ENCODE measurements at regions not wholly inside any gene's neighbourhood (a gene's known extent, or its start where the extent isn't known, plus 50 kb on each side); places are given as distances from the start of the nearest gene placed in this dataset.
A peak's percentile ranks its signal among the peaks of the same experiment; 100 is the strongest.
"Not testable (repeated sequence)": the region's sequence is repeated elsewhere in the genome, so short reads cannot be mapped to it uniquely, and the experiment has no call there.

DNA sequence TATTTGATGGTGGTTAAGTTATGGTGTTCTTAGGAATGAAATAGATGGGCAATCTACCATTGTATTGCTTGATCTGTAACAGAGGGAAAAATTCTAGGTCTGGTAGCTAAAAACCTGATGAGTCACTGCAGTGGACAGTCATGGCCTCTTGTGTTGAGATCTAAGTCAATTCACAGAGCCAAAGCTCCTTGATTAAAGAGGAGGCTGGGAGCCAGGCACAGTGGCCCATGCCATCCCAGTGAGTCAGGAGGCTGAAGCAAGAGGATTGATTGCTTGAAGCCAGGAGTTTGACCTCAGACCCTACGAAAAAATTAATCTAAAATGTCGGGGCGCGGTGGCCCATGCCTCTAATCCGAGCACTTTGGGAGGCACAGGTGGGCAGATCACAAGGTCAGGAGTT, 67.1 kb upstream of the KPNA3 start:
- WGBS, 10 experiments = 74 to 95% (median 84%) methylated on average over 1 to 5 of the region's 5 CpGs; no CpG with 5 or more reads in 6 of the 10 experiments
- no peak for ATAC-seq (replicated peaks in 6 of 8)
- in situ Hi-C loops (cut with MboI; ENCODE audit: low pct_unique_long_range_greater_than_20kb in 2 of 9, low sequenced_read_pairs in 9 of 9, unreplicated experiment in 9 of 9) = no loop called here
- H3K4me1 ChIP-seq (replicated peaks in 1 of 2) = no peaks in the 10 kb centered on the region
- H3K4me3 ChIP-seq = no peak overlapping the region
- no peak overlapping the region for H3K27ac ChIP-seq

DNA sequence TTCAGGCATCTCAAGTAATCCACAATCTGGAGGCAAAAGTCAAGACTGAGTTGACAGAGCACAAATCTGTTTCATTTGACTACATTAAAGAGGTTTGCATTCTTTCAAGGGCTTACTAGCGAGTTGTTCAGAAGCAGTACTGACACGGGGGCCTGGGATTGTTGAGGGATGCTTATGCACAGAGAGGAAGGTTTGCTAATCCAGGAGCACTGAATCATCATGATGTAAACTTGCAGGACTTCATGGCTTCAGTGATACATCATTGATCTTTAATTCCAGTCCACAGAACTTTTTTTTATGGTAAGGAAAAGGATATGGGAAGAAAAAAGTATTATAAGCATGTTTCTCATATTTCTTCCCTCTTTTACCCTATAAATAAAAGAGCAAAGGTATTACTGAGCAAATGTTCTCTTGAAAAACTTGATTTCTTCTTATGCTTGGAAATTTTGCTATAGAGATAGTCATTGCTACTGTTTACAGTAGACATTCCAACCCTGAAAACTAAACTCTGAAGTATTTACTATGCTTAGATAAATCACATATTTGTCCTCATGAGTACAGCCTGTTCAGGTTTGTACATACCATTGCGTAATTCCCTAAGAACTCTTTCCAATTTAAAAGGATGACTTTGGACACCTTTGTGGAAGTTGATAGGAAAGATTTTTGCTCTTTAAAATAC, 65.8 kb upstream of the KPNA3 start:
- in situ Hi-C loops (cut with MboI; ENCODE audit: low pct_unique_long_range_greater_than_20kb in 2 of 9, low sequenced_read_pairs in 9 of 9, unreplicated experiment in 9 of 9) = no loop called here
- no peak overlapping the region for H3K27ac ChIP-seq
- no peak overlapping the region for H3K4me3 ChIP-seq
- 7 to 100% (median 60%) methylated on average over 1 to 3 of the region's 3 CpGs for WGBS, 10 experiments
- ATAC-seq (replicated peaks in 6 of 8) = peak in 4 of 8 experiments; percentile 16 to 94 (median 67)
- no peaks in the 10 kb centered on the region for H3K4me1 ChIP-seq (replicated peaks in 1 of 2)

DNA sequence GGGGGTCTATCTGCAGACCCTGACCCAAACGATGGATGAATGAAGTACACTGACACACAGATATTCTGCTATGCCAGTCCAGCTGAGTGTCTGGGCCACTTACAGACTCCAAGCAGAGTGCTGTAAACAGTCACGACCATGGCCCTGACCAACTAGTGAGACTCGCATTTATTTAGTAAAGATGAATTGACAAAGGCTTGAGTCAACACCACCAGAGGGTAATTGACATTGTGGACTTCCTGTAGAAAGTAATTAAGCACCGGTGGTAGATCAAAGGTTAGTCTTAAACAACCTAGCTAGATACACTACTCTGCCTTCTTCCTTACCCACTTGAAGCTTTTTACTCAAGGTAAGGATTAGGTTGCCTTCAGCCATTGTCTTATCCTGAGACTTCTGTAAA, 63.4 kb upstream of the KPNA3 start:
- in situ Hi-C loops (cut with MboI; ENCODE audit: low pct_unique_long_range_greater_than_20kb in 2 of 9, low sequenced_read_pairs in 9 of 9, unreplicated experiment in 9 of 9) = no loop called here
- WGBS, 10 experiments = 64 to 100% (median 88%) methylated on average over 1 to 4 of the region's 4 CpGs; no CpG with 5 or more reads in 1 of the 10 experiments
- ATAC-seq (replicated peaks in 6 of 8) = no peak
- no peak overlapping the region for H3K27ac ChIP-seq
- H3K4me1 ChIP-seq (replicated peaks in 1 of 2) = no peaks in the 10 kb centered on the region
- no peak overlapping the region for H3K4me3 ChIP-seq

DNA sequence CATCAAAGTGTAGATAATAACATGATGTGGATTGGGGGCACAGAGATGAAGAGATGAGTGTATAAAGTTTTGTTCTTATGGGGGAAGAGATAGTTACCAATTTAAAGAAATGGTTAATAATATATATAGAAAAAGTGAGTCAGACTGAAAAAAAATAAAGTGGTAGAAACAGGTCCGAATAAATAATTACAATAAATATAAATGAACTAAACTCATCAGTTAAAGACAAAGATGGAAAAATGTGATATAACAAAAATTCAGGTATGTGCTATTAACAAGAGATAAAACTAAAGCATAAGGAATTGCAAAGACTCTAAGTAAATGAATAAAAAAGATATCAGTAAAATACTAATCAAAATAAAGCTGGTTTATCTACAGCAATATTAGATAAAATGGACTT, 61.1 kb upstream of the KPNA3 start:
- 38 to 100% (median 95%) methylated on average over 1 of the region's 1 CpG for WGBS, 10 experiments
- no peak overlapping the region for H3K4me3 ChIP-seq
- ATAC-seq (replicated peaks in 6 of 8) = no peak
- in situ Hi-C loops (cut with MboI; ENCODE audit: low pct_unique_long_range_greater_than_20kb in 2 of 9, low sequenced_read_pairs in 9 of 9, unreplicated experiment in 9 of 9) = no loop called here
- no peak overlapping the region for H3K27ac ChIP-seq
- no peaks in the 10 kb centered on the region for H3K4me1 ChIP-seq (replicated peaks in 1 of 2)

DNA sequence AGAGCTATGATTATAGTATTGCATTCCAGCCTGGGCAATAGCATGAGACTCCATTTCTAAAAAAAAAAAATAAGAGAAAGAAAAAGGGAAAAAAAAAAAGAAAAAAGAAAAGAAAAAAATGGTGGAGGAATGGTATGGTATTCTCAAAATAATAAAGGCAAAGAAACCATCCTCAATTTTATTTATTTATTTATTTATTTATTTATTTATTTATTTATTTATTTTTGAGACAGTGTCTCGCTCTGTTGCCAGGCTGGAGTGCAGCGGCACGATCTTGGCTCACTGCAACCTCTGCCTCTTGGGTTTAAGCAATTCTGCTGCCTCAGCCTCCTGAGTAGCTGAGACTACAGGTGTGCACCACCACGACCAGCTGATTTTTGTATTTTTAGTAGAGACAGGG, 60.0 kb upstream of the KPNA3 start:
- H3K4me1 ChIP-seq (replicated peaks in 1 of 2); in situ Hi-C loops (cut with MboI; ENCODE audit: low pct_unique_long_range_greater_than_20kb in 2 of 9, low sequenced_read_pairs in 9 of 9, unreplicated experiment in 9 of 9); ATAC-seq (replicated peaks in 6 of 8); H3K4me3 ChIP-seq; H3K27ac ChIP-seq: not testable (repeated sequence)
- 64 to 100% (median 86%) methylated on average over 1 to 4 of the region's 4 CpGs; no CpG with 5 or more reads in 4 of the 10 experiments for whole genome bisulfite sequencing, 10 experiments

DNA sequence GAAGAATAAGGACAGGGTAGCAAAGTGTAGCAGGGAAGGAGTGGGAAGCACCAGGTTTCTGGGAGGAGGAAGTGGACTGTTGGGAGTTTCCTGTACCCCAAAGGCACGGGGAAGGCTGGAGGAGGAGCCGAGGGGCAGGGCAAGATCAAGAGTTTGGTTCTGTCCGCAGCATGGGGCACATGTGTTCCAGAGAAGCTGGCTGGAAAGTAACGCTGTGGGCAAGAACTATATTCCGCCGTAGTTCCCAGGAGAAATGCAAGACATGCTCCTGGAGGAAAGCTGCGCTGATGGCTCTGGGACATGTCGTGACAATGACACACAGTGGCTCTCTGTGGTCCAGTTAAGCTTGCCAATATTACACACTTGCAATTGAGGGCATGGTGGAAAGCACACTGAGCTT, 51.7 kb upstream of the KPNA3 start:
- peak in 2 of 8 experiments; percentile 46 to 59 for ATAC-seq (replicated peaks in 6 of 8)
- Histone ChIP-seq H3K4me1 (replicated peaks in 1 of 2) (peaks cover 3 to 7% of the 10 kb centered on the region in 2 donors), H3K27ac (no peak overlapping the region), H3K4me3 (no peak overlapping the region)
- WGBS, 10 experiments = 11 to 95% (median 55%) methylated on average over 3 to 8 of the region's 8 CpGs; no CpG with 5 or more reads in 2 of the 10 experiments
- in situ Hi-C loops (cut with MboI; ENCODE audit: low pct_unique_long_range_greater_than_20kb in 2 of 9, low sequenced_read_pairs in 9 of 9, unreplicated experiment in 9 of 9) = loop anchor here in 4 of 9 experiments (10.0 to 25.0 kb wide), 2 partner anchors 169 to 182 kb away; no protein-coding TSS in a partner anchor
